ENCODE measurements at regions not wholly inside any gene's neighbourhood (a gene's known extent, or its start where the extent isn't known, plus 50 kb on each side); places are given as distances from the start of the nearest gene placed in this dataset.

DNA sequence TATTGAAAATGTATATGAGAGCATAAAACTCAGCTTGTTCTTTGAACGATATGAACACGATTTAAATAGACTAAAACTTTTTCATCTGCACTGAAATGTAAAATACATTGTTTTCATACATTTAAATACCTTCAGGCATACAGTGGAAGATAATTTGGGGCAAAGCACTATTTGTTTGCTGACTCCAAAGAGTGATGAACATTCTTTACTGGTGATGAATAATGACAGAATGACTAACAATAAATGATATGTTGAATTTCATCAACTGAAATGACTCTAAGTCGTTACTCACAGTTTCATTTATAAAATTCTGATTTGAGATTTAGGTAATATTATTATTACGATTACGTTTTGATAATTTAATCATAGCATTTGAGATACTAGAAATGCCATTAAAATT is 1160.1 kb downstream of the NLGN4X start:
- no peaks in the 10 kb centered on the region for H4K20me1 ChIP-seq (ENCODE audit: low read length)
- H3K79me2 ChIP-seq (ENCODE audit: low read length): no peaks in the 10 kb centered on the region
- no peaks in the 10 kb centered on the region for H3K9me3 ChIP-seq (ENCODE audit: low read length)
- ChIA-PET CTCF (no interaction called here), POLR2A (ENCODE audit: unreplicated experiment) (no interaction called here)
- intact Hi-C loops (cut with micrococcal nuclease): loop anchor here (1.0 kb wide), 1 partner anchor 16 kb away; no protein-coding TSS in a partner anchor
- H3F3A ChIP-seq (ENCODE audit: low read length, unreplicated experiment): no peaks in the 10 kb centered on the region
- TF ChIP-seq, protein P1, sequence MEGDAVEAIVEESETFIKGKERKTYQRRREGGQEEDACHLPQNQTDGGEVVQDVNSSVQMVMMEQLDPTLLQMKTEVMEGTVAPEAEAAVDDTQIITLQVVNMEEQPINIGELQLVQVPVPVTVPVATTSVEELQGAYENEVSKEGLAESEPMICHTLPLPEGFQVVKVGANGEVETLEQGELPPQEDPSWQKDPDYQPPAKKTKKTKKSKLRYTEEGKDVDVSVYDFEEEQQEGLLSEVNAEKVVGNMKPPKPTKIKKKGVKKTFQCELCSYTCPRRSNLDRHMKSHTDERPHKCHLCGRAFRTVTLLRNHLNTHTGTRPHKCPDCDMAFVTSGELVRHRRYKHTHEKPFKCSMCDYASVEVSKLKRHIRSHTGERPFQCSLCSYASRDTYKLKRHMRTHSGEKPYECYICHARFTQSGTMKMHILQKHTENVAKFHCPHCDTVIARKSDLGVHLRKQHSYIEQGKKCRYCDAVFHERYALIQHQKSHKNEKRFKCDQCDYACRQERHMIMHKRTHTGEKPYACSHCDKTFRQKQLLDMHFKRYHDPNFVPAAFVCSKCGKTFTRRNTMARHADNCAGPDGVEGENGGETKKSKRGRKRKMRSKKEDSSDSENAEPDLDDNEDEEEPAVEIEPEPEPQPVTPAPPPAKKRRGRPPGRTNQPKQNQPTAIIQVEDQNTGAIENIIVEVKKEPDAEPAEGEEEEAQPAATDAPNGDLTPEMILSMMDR (conservative IDR thresholded peaks at IDR 0.05; ENCODE audit: low read depth, low read length): no peak
- TF ChIP-seq EZH2phosphoT487 (IDR thresholded peaks at IDR 0.05; ENCODE audit: borderline replicate concordance, low read length): no peak
- no peak overlapping the region for H3K9ac ChIP-seq (ENCODE audit: low read length)
- peaks cover 19% of the 10 kb centered on the region for H3K4me1 ChIP-seq (ENCODE audit: insufficient read depth, low read length)
- BruUV-seq (replicated peaks): no TSS peak
- peak overlapping the region; percentile 68 for H3K4me2 ChIP-seq (ENCODE audit: low read length)
- no peaks in the 10 kb centered on the region for H3K9me2 ChIP-seq (replicated peaks; ENCODE audit: low read length)
- 0 out of 2 replicates have a peak overlapping the region, but pooled peaks have one; percentile 13 for H3K27ac ChIP-seq (ENCODE audit: low read length)
- DNase-seq (peak; percentile 77), ATAC-seq (peak; percentile 85)
- no peak overlapping the region for H3K4me3 ChIP-seq (ENCODE audit: low read length)
- H3K36me3 ChIP-seq (ENCODE audit: low read depth, low read length): no peaks in the 10 kb centered on the region
- no peak overlapping the region for H2AFZ ChIP-seq (ENCODE audit: low read length)
- H3K27me3 ChIP-seq (ENCODE audit: low read length): no peaks in the 10 kb centered on the region

DNA sequence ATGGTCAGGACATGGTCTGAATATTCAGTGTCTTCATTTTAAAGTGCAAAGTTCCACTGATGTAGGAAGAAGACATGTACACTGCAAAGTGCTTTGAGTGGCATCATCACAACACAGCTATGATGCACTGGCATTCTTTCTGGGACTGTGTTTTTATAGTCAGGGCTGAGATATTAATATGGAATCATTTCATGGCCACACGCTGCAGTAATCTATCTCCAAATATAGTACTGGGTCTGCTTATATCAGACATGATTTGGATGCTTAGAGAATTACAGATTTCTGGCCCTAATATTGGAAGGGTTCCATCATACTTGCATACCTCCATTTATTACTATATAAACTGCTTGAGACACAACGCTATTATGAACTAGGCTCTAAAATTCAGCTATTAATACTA is 1170.9 kb downstream of the NLGN4X start:
- BruUV-seq (replicated peaks): no TSS peak
- ATAC-seq: no peak
- Histone ChIP-seq H3K9ac (ENCODE audit: low read length) (no peak overlapping the region), H3K9me2 (replicated peaks; ENCODE audit: low read length) (no peaks in the 10 kb centered on the region), H3K4me3 (ENCODE audit: low read length) (no peak overlapping the region), H3K79me2 (ENCODE audit: low read length) (no peaks in the 10 kb centered on the region), H3K36me3 (ENCODE audit: low read depth, low read length) (no peaks in the 10 kb centered on the region), H3K27ac (ENCODE audit: low read length) (no peak overlapping the region), H3K4me2 (ENCODE audit: low read length) (no peak overlapping the region), H3F3A (ENCODE audit: low read length, unreplicated experiment) (no peaks in the 10 kb centered on the region), H2AFZ (ENCODE audit: low read length) (no peak overlapping the region), H3K9me3 (ENCODE audit: low read length) (no peaks in the 10 kb centered on the region), H3K4me1 (ENCODE audit: insufficient read depth, low read length) (peaks cover 1% of the 10 kb centered on the region), H4K20me1 (ENCODE audit: low read length) (no peaks in the 10 kb centered on the region), H3K27me3 (ENCODE audit: low read length) (no peaks in the 10 kb centered on the region)
- POLR2A ChIA-PET (ENCODE audit: unreplicated experiment): no interaction called here
- intact Hi-C loops (cut with micrococcal nuclease): no loop called here
- TF ChIP-seq EZH2phosphoT487 (IDR thresholded peaks at IDR 0.05; ENCODE audit: borderline replicate concordance, low read length): no peak
- TF ChIP-seq EZH2 (IDR thresholded peaks at IDR 0.05; ENCODE audit: low read length, unreplicated experiment): no peak
- TF ChIP-seq, protein P1 (conservative IDR thresholded peaks at IDR 0.05; ENCODE audit: low read depth, low read length): no peak
- DNase-seq: no peak
- CTCF ChIA-PET: no interaction called here

DNA sequence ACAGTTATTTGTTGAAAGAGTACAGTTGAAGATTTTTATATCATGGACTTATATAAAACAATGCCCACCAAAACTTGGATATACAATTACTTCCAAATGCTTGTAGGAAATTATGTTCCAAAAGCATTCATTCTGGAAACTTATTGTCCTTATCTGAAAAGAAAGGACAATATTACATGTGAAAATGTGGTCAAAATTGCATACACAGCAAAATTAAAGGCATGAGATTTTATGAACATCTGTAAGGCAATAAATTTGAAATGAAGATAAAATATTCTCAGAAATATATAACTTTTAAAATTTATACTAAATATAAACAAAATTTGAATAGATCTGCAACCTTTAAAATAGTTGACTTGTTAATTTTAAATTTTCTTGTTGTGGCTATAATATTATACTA is 1173.8 kb downstream of the NLGN4X start:
- no peak for TF ChIP-seq EZH2 (IDR thresholded peaks at IDR 0.05; ENCODE audit: low read length, unreplicated experiment)
- no peak for TF ChIP-seq EZH2phosphoT487 (IDR thresholded peaks at IDR 0.05; ENCODE audit: borderline replicate concordance, low read length)
- TF ChIP-seq, protein P1 (conservative IDR thresholded peaks at IDR 0.05; ENCODE audit: low read depth, low read length): no peak
- no peak overlapping the region for H3K27ac ChIP-seq (ENCODE audit: low read length)
- H4K20me1 ChIP-seq (ENCODE audit: low read length): no peaks in the 10 kb centered on the region
- H3K4me2 ChIP-seq (ENCODE audit: low read length): no peak overlapping the region
- no peaks in the 10 kb centered on the region for H3K36me3 ChIP-seq (ENCODE audit: low read depth, low read length)
- ChIA-PET POLR2A (ENCODE audit: unreplicated experiment) (no interaction called here), CTCF (no interaction called here)
- BruUV-seq (replicated peaks): no TSS peak
- no peaks in the 10 kb centered on the region for H3F3A ChIP-seq (ENCODE audit: low read length, unreplicated experiment)
- no peak overlapping the region for H3K9ac ChIP-seq (ENCODE audit: low read length)
- H2AFZ ChIP-seq (ENCODE audit: low read length): no peak overlapping the region
- intact Hi-C loops (cut with micrococcal nuclease): loop anchor here (5.0 kb wide), 1 partner anchor 203 kb away; no protein-coding TSS in a partner anchor
- DNase-seq: no peak
- H3K27me3 ChIP-seq (ENCODE audit: low read length): no peaks in the 10 kb centered on the region
- H3K9me3 ChIP-seq (ENCODE audit: low read length): no peaks in the 10 kb centered on the region
- peaks cover 10% of the 10 kb centered on the region for H3K4me1 ChIP-seq (ENCODE audit: insufficient read depth, low read length)
- H3K4me3 ChIP-seq (ENCODE audit: low read length): no peak overlapping the region
- H3K79me2 ChIP-seq (ENCODE audit: low read length): no peaks in the 10 kb centered on the region
- no peaks in the 10 kb centered on the region for H3K9me2 ChIP-seq (replicated peaks; ENCODE audit: low read length)
- ATAC-seq: no peak
